GM12864 (cell line): ENCODE measurements at regions not wholly inside any gene's neighbourhood (a gene's known extent, or its start where the extent isn't known, plus 50 kb on each side); places are given as distances from the start of the nearest gene placed in this dataset.

Experiments used
- DNase-seq: peaks from one replicate; pipeline ENCODE4 v3.0.0-alpha.2; 2011; ENCODE audit warnings: low read depth
- H3K4me3 ChIP-seq: 2 replicates; pipeline ENCODE4 v1.5.1; 2011; ENCODE audit warnings: mild to moderate bottlenecking, low read depth, low read length, control low read depth
- CTCF ChIP-seq: IDR thresholded peaks from 2 replicates; pipeline ENCODE4 v1.5.1; 2011; ENCODE audit warnings: low read depth, mild to moderate bottlenecking, moderate library complexity, low read length, control low read depth, inconsistent platforms; ENCODE audit errors: missing control alignments

- DNase-seq, result no peak
- no peak overlapping the region for H3K4me3 ChIP-seq
- no peak for TF ChIP-seq CTCF
Measured at GRCh38 chr1:206415942-206416341, 54.3 kb upstream of the IKBKE start.

GRCh38 chr1:206417774-206418614 is 52.3 kb upstream of the IKBKE start:
- TF ChIP-seq CTCF, result no peak
- no peak for DNase-seq
- no peak overlapping the region for H3K4me3 ChIP-seq

- H3K4me3 ChIP-seq, result no peak overlapping the region
- no peak for DNase-seq
- TF ChIP-seq CTCF, result no peak
Measured at GRCh38 chr1:206419250-206419649, 51.0 kb upstream of the IKBKE start.

GRCh38 chr1:206419783-206420182 is 50.5 kb upstream of the IKBKE start:
- H3K4me3 ChIP-seq, result no peak overlapping the region
- no peak for TF ChIP-seq CTCF
- no peak for DNase-seq

GRCh38 chr1:206420471-206420870 is 49.8 kb upstream of the IKBKE start:
- H3K4me3 ChIP-seq, result no peak overlapping the region
- no peak for DNase-seq
- no peak for TF ChIP-seq CTCF
